Activated naive CD4-positive, alpha-beta T cell treated with anti-CD3 and anti-CD28 coated beads for 36 hours (primary cell): ENCODE measurements at regions not wholly inside any gene's neighbourhood (a gene's known extent, or its start where the extent isn't known, plus 50 kb on each side); places are given as distances from the start of the nearest gene placed in this dataset.

Experiments used
- CTCF ChIA-PET: fragments of 350-600 bp; sonication (Branson Sonifier 250); formaldehyde crosslinking; loops from one replicate; lab custom pipeline; 2021; ENCODE audit warnings: antibody characterized with exemption; lab: Charles Lee
- DNase-seq: peaks from one replicate; pipeline ENCODE4 v3.0.0-alpha.2; 2020
- H3K27ac Mint-ChIP-seq: one replicate; pipeline ENCODE4 v1.8.0; 2021; ENCODE audit warnings: mild to moderate bottlenecking, mixed read lengths
- H3K27me3 Mint-ChIP-seq: one replicate; pipeline ENCODE4 v1.8.0; 2021; ENCODE audit warnings: low read depth, mixed read lengths
- H3K36me3 Mint-ChIP-seq: one replicate; pipeline ENCODE4 v1.8.0; 2021; ENCODE audit warnings: low read depth, mixed read lengths
- H3K4me1 Mint-ChIP-seq: one replicate; pipeline ENCODE4 v1.8.0; 2021; ENCODE audit warnings: low read depth, mixed read lengths
- H3K4me3 Mint-ChIP-seq: one replicate; pipeline ENCODE4 v1.8.0; 2021; ENCODE audit warnings: mild to moderate bottlenecking, moderate library complexity, mixed read lengths
- H3K9me3 Mint-ChIP-seq: one replicate; pipeline ENCODE4 v1.8.0; 2021; ENCODE audit warnings: mixed read lengths
- intact Hi-C: fragments of 100-400 bp; cut with micrococcal nuclease; formaldehyde crosslinking; loops from one replicate; pipeline ENCODE4 v1.15.1; 2023

DNA sequence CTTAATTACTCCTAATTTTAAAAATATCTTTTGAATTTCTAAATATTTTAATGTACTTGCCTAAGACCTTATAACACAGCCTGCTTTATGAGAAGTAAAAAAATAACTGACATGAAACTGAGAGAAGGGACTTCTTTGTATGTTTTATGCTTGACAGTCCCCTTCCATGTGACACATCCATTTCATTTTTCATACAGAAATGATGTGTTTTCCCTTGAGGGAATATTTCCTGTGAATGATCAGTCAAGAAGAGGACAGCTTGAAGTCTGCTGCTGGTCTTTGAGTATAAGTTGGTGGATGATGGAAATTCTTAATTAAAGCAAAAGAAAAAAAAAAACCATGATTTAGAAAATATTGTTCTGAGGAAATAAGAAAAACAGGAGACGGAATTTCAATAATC, 230.4 kb upstream of the KLHL1 start:
- Mint-ChIP-seq H3K4me3 (no peak overlapping the region), H3K36me3 (no peaks in the 10 kb centered on the region), H3K4me1 (no peaks in the 10 kb centered on the region), H3K27ac (no peak overlapping the region), H3K9me3 (peaks cover 3% of the 10 kb centered on the region), H3K27me3 (no peaks in the 10 kb centered on the region)
- no peak for DNase-seq
- CTCF ChIA-PET: no interaction called here
- intact Hi-C loops: no loop called here

GRCh38 chr13:70336866-70337265, 228.6 kb upstream of the KLHL1 start:
- Mint-ChIP-seq H3K36me3 (no peaks in the 10 kb centered on the region), H3K27ac (no peak overlapping the region), H3K27me3 (no peaks in the 10 kb centered on the region), H3K9me3 (peaks cover 3% of the 10 kb centered on the region), H3K4me3 (no peak overlapping the region), H3K4me1 (no peaks in the 10 kb centered on the region)
- intact Hi-C loops: no loop called here
- DNase-seq: no peak
- CTCF ChIA-PET: no interaction called here

DNA sequence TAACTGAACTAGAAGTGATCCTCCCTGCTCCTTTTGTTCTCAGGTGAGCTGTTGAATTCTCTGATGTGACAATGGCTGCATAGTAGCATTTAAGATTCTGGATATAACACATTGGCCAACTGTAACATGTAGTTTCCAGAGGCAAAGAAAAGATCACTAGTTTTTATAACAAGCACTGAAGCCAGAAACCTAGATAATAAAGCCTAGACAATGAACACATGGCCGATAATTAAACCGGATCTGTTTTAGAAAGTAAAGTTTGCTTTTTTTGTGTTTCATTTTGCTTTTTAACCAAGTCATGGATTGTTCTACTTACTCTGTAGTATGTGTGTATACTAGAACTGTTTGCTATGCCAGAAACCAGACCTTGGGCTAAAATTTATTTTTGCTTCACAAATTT, 225.5 kb upstream of the KLHL1 start:
- no peak overlapping the region for H3K27ac Mint-ChIP-seq
- no peak for DNase-seq
- no peaks in the 10 kb centered on the region for H3K36me3 Mint-ChIP-seq
- H3K4me3 Mint-ChIP-seq: no peak overlapping the region
- H3K27me3 Mint-ChIP-seq: no peaks in the 10 kb centered on the region
- CTCF ChIA-PET: no interaction called here
- intact Hi-C loops: no loop called here
- peaks cover 5% of the 10 kb centered on the region for H3K9me3 Mint-ChIP-seq
- no peaks in the 10 kb centered on the region for H3K4me1 Mint-ChIP-seq

GRCh38 chr13:70330697-70331361, 222.6 kb upstream of the KLHL1 start:
- no peak overlapping the region for H3K4me3 Mint-ChIP-seq
- peaks cover 7% of the 10 kb centered on the region for H3K9me3 Mint-ChIP-seq
- no peak overlapping the region for H3K27ac Mint-ChIP-seq
- no peaks in the 10 kb centered on the region for H3K27me3 Mint-ChIP-seq
- no peak for DNase-seq
- no peaks in the 10 kb centered on the region for H3K36me3 Mint-ChIP-seq
- intact Hi-C loops: no loop called here
- CTCF ChIA-PET: no interaction called here
- no peaks in the 10 kb centered on the region for H3K4me1 Mint-ChIP-seq

DNA sequence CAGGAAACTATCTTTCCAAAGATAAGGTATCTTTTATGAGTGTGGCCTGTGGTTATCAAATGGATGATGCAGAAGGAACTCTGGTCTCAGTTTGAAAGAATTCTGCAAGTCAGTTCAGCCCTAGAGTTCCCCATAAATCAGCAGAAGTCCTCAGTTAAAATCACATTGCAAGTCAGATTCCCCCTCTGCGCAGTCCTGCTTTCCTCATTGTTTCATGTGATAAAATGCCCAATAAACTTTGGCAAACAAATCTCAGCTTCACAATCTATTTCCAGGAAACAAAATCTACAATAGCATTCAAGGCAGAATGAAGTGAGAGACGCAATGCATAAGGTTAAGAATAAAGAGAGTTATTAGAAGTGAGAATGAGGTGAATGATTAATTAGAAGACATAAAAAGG, 216.3 kb upstream of the KLHL1 start:
- Mint-ChIP-seq H3K27me3 (no peaks in the 10 kb centered on the region), H3K9me3 (peaks cover 8% of the 10 kb centered on the region), H3K4me3 (no peak overlapping the region), H3K27ac (no peak overlapping the region), H3K36me3 (no peaks in the 10 kb centered on the region), H3K4me1 (no peaks in the 10 kb centered on the region)
- intact Hi-C loops: no loop called here
- CTCF ChIA-PET: no interaction called here
- DNase-seq: no peak

DNA sequence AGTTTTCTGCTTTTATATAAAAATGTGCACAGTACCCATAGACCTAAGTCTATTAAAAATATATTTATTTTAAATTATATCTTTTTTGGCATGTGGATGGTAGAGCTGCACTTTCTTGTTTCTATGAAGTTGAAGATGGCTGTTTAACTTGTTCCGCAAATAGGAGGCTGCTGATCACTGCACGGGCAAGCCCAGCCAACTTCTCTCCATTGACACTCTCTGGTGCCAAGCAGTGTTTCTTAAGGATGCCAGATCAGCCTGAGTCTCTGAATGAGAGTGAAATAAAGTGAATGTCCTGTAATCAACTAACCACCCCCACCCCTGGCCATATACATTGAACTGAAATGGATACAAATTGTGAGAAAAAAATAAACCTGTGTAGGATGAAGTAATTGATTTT, 202.9 kb upstream of the KLHL1 start:
- H3K4me3 Mint-ChIP-seq: no peak overlapping the region
- CTCF ChIA-PET: no interaction called here
- DNase-seq: no peak
- no peak overlapping the region for H3K27ac Mint-ChIP-seq
- H3K27me3 Mint-ChIP-seq: no peaks in the 10 kb centered on the region
- H3K36me3 Mint-ChIP-seq: no peaks in the 10 kb centered on the region
- H3K9me3 Mint-ChIP-seq: peaks cover 2% of the 10 kb centered on the region
- H3K4me1 Mint-ChIP-seq: no peaks in the 10 kb centered on the region
- intact Hi-C loops: no loop called here

DNA sequence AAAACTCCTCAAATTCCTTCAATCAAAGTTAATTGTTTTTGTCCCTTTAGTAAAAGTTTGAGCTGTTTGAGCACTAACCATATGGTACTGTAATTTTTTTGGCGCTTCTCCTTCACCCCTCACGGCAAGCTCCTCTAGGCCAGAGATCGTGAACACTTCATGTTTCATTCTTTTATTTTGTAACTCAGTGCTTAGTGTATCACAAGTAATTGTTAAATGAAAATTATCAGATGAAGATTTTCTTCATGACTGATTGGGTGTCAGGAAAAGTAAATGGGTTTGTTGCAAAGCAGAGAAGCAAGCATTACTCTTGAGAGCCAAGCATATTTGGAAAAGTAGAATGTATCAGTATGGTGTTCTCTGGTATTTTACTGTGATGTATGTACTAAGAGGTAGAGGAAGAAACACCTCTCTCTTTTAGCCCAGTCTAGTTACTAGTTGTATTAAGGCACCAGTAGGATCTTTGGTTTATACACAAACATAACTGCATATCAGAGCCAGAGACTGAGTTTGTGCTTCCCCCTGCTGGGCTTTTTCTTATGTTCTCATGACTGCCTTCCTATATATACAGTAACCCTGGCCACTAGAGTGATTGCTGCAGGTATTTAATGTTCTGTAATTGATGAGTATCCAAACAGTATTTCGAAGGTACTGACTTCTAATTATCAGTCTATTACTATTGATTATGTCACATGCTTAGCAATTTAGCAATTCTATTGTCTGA, 202.3 kb upstream of the KLHL1 start:
- no peaks in the 10 kb centered on the region for H3K4me1 Mint-ChIP-seq
- H3K9me3 Mint-ChIP-seq: peaks cover 2% of the 10 kb centered on the region
- DNase-seq: peak; percentile 8
- no peak overlapping the region for H3K4me3 Mint-ChIP-seq
- CTCF ChIA-PET: no interaction called here
- H3K27me3 Mint-ChIP-seq: no peaks in the 10 kb centered on the region
- intact Hi-C loops: no loop called here
- H3K27ac Mint-ChIP-seq: no peak overlapping the region
- no peaks in the 10 kb centered on the region for H3K36me3 Mint-ChIP-seq

DNA sequence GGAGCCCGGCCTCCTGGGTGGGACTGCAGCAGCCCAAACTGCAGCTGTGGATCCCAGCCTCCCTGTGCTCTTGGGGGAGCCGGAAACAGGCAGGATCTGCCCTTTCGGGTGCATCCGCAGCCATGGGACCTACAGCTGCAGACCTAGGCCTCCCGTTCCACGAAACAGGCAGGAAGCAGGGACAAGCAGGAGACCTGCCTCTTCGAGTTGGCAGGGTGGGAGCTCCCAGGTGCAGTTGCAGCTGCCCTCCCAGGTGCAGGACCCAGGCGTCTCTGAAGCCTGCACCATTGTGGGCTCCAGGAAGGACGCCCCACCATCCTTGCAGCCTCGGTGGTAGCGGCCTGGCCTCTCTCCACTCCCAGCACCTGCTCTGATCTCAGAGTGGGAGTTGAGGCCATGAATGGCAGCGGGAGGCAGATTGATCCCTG, 189.0 kb upstream of the KLHL1 start:
- CTCF ChIA-PET: no interaction called here

DNA sequence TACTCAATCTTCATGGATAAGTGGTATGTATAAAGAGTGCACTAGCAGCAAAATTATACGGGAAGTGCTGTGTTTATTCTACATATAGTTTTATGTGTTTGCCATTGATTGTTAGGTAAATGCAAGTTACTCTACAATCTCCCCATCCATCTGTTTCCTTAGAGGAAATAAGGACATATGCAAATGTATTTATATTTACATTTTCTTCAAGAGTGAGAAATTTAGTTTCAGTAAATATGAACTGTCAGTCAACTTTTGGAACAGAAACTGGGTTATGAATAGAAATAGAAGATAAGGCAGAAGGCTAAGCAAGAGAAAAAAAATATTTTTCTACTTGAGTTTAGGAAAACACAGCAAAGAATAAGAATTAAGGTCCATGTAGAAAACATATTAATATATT, 176.1 kb upstream of the KLHL1 start:
- Mint-ChIP-seq H3K9me3 (peaks cover 5% of the 10 kb centered on the region), H3K4me1 (no peaks in the 10 kb centered on the region), H3K4me3 (no peak overlapping the region), H3K27ac (no peak overlapping the region), H3K27me3 (no peaks in the 10 kb centered on the region), H3K36me3 (no peaks in the 10 kb centered on the region)
- CTCF ChIA-PET: no interaction called here
- intact Hi-C loops: no loop called here
- no peak for DNase-seq

More for the DNA sequence above, 189.0 kb upstream of the KLHL1 start:
- H3K27ac Mint-ChIP-seq: no peak overlapping the region
- H3K36me3 Mint-ChIP-seq: no peaks in the 10 kb centered on the region
- no peak for DNase-seq
- intact Hi-C loops: no loop called here
- H3K4me3 Mint-ChIP-seq: no peak overlapping the region
- no peaks in the 10 kb centered on the region for H3K27me3 Mint-ChIP-seq
- no peaks in the 10 kb centered on the region for H3K4me1 Mint-ChIP-seq
- H3K9me3 Mint-ChIP-seq: peaks cover 14% of the 10 kb centered on the region

DNA sequence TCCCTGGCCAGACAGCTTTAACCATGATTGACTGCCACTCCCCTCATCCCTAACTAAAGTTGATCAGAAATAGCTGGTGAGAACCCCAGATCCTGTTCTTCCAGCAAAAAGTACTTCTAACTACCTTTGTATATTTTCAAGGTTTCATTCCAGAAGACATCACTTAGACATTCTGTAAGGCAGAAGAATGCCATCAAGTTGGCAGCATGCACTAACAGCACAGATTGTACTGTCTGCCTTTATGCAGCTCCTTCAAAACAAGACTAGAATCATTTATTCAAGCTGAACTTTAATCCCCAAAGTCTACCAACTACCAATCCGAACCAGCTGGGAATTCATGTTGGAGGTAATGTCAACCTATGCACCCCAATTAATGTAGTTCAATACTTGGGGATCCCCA, 167.6 kb upstream of the KLHL1 start:
- CTCF ChIA-PET: no interaction called here

DNA sequence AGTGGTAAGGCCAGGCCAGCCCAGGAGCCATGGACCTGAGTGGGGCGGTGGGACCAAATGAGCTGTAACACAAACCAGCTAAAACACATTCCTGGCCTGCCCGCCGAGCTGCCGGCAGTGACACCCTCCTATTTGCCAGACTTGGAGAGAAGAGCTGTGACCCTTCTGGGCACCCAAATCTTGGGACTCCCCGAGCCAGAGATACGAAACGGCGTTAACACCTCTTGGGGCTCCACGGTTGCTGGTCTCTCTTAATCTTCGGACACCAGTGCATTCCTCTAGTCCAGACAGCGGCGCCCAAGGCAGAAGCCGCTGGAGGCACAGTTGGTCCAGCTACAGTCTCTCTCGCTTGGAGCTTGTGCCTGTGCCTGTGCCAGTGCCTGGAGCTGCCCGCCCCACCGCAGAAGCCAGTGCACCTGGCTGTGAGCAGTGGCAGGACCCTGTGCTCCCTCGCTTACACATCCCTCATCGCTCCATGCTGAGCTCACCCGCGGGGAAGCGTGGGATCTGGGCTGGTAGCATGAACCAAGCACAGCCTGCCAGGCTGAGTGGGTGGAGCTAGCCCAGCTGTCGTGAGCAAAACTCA, 147.2 kb upstream of the KLHL1 start:
- H3K4me3 Mint-ChIP-seq: no peak overlapping the region
- no peaks in the 10 kb centered on the region for H3K36me3 Mint-ChIP-seq
- peaks cover 2% of the 10 kb centered on the region for H3K9me3 Mint-ChIP-seq

More for the DNA sequence above, 167.6 kb upstream of the KLHL1 start:
- intact Hi-C loops: no loop called here
- H3K27ac Mint-ChIP-seq: no peak overlapping the region
- H3K9me3 Mint-ChIP-seq: peaks cover under 1% of the 10 kb centered on the region
- no peaks in the 10 kb centered on the region for H3K27me3 Mint-ChIP-seq
- H3K4me1 Mint-ChIP-seq: no peaks in the 10 kb centered on the region
- no peak overlapping the region for H3K4me3 Mint-ChIP-seq
- H3K36me3 Mint-ChIP-seq: no peaks in the 10 kb centered on the region
- no peak for DNase-seq

DNA sequence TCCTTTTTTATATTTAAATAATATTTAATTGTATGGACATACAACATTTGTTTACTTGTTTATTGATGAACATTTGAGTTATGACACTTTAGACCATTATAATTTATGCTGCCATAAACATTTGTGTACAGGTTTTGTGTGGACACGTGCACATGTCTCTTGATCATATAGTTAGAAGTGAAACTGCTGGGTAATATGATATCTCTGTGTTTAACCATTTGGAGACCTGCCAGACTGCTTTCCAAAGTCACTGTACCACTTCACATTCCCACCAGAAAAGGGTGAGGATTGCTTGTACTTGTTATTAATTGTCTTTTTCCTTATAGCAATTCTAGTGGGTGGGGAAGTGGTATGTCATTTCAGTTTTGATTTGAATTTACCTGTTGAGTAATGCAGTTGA, 145.6 kb upstream of the KLHL1 start:
- Mint-ChIP-seq H3K9me3 (peaks cover 6% of the 10 kb centered on the region), H3K27me3 (no peaks in the 10 kb centered on the region), H3K4me1 (no peaks in the 10 kb centered on the region), H3K4me3 (no peak overlapping the region), H3K36me3 (no peaks in the 10 kb centered on the region), H3K27ac (no peak overlapping the region)
- DNase-seq: no peak
- CTCF ChIA-PET: no interaction called here
- intact Hi-C loops: no loop called here

More for the DNA sequence above, 147.2 kb upstream of the KLHL1 start:
- Mint-ChIP-seq H3K27ac (no peak overlapping the region), H3K27me3 (no peaks in the 10 kb centered on the region), H3K4me1 (no peaks in the 10 kb centered on the region)
- CTCF ChIA-PET: no interaction called here
- intact Hi-C loops: no loop called here
- DNase-seq: no peak

DNA sequence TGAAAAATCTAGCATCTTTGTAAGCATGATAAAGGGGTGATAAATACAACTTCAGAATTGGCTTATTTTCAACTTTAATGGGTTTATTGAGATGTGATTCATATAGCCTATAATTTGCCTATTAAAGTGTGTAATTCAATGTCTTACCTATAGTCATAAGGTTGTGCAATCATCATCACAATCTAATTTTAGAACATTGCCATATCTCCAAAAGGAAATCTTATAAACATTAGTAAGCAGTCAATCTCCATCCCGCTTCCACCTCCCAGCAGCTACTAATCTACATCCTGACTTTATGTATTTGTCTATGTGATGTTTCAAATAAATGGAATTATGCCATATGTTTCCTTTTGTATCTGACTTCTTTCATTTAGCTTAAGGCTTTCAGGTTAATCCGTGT, 145.2 kb upstream of the KLHL1 start:
- intact Hi-C loops: no loop called here
- Mint-ChIP-seq H3K4me3 (no peak overlapping the region), H3K27me3 (no peaks in the 10 kb centered on the region), H3K9me3 (peaks cover 6% of the 10 kb centered on the region), H3K4me1 (no peaks in the 10 kb centered on the region), H3K36me3 (no peaks in the 10 kb centered on the region), H3K27ac (no peak overlapping the region)
- CTCF ChIA-PET: no interaction called here
- no peak for DNase-seq
